A549 (cell line): ENCODE measurements at regions not wholly inside any gene's neighbourhood (a gene's known extent, or its start where the extent isn't known, plus 50 kb on each side); places are given as distances from the start of the nearest gene placed in this dataset.

ENCODE experiments used
- ATAC-seq, 2 experiments: fragments of 200-7000 bp in 1 of 2; fragments of >200 bp in 1 of 2; cut with Nextera tagmentation in 1 of 2; cut with Tn5 transposase in 1 of 2; 3 replicates each; pipeline versions ENCODE4 v1.8.0 to v1.9.1; 2018 to 2020; ENCODE audit warnings: mild to moderate bottlenecking in 1 of 2, moderate library complexity in 1 of 2
- CTCF ChIA-PET: fragments of 300-600 bp; sonication (Branson Sonifier 250); formaldehyde crosslinking; extraction: SDS; loops from one replicate; lab custom pipeline; 2021; ENCODE audit warnings: antibody characterized with exemption, inconsistent platforms; lab: Yijun Ruan, JAX
- POLR2A ChIA-PET: fragments of 350-600 bp; formaldehyde crosslinking; extraction: SDS; loops from one replicate; lab custom pipeline; 2021; ENCODE audit warnings: antibody characterized with exemption, inconsistent platforms; lab: Yijun Ruan, JAX
- DNase-seq, 2 experiments: peaks; one replicate each; pipeline versions ENCODE4 v3.0.0 to v3.0.0-alpha.2; 2011 to 2016; ENCODE audit warnings: low read depth in 1 of 2, low spot score in 1 of 2
- FAIRE-seq: peaks from 2 replicates; lab custom pipeline; 2011; peaks lifted over from hg19 to GRCh38; lab: Jason Lieb, UNC
- H3K27ac ChIP-seq, 2 experiments: fragments of >200 bp; sonication (Bioruptor Twin); formaldehyde crosslinking; 3 replicates each; pipeline ENCODE4 v1.5.1; 2016 to 2017
- H3K4me1 ChIP-seq: fragments of >200 bp; sonication (Bioruptor Twin); formaldehyde crosslinking; 3 replicates; pipeline ENCODE4 v1.6.1; 2016
- H3K4me2 ChIP-seq: fragments of >200 bp; sonication (Bioruptor Twin); formaldehyde crosslinking; 3 replicates; pipeline ENCODE4 v1.6.1; 2016
- H3K4me3 ChIP-seq: fragments of >200 bp; sonication (Bioruptor Twin); formaldehyde crosslinking; 3 replicates; pipeline ENCODE4 v1.5.1; 2016
- H3K9me3 ChIP-seq: fragments of >200 bp; sonication (Bioruptor Twin); formaldehyde crosslinking; 3 replicates; pipeline ENCODE4 v1.6.1; 2016
- CBX2 ChIP-seq: fragments of 200-600 bp; sonication (generic); IDR thresholded peaks from 2 replicates; pipeline ENCODE4 v1.6.1; 2016; ENCODE audit warnings: low read depth, mild to moderate bottlenecking, borderline replicate concordance
- CHD4 ChIP-seq: fragments of 200-600 bp; sonication (generic); IDR thresholded peaks from 2 replicates; pipeline ENCODE4 v1.6.1; 2016; ENCODE audit warnings: antibody characterized with exemption, mild to moderate bottlenecking, borderline replicate concordance
- CTCF ChIP-seq: fragments of >200 bp; sonication (Bioruptor Twin); formaldehyde crosslinking; IDR thresholded peaks from 3 replicates; pipeline ENCODE4 v1.5.1; 2016
- EHMT2 ChIP-seq: fragments of 200-600 bp; sonication (generic); IDR thresholded peaks from 2 replicates; pipeline ENCODE4 v1.6.1; 2016; ENCODE audit warnings: antibody characterized with exemption, low read depth, mild to moderate bottlenecking, moderate library complexity
- ELK1 ChIP-seq: fragments of 150-350 bp; IDR thresholded peaks from 2 replicates; pipeline ENCODE4 v1.6.1; 2014; ENCODE audit warnings: low read depth, mild to moderate bottlenecking, low read length
- ESRRA ChIP-seq: fragments of 150-350 bp; IDR thresholded peaks from 2 replicates; pipeline ENCODE4 v1.6.1; 2014; ENCODE audit warnings: mild to moderate bottlenecking, low read length, borderline replicate concordance
- FOSL2 ChIP-seq, 2 experiments: fragments of 450-650 bp in 1 of 2; fragments of >200 bp in 1 of 2; sonication (Bioruptor Twin) in 1 of 2; formaldehyde crosslinking; IDR thresholded peaks; 2 replicates each; pipeline versions ENCODE4 v1.5.0 to v1.6.1; 2016 to 2020; ENCODE audit warnings: mild to moderate bottlenecking in 1 of 2, moderate library complexity in 1 of 2
- HEYL ChIP-seq: fragments of 250-450 bp; sonication (Bioruptor Pico); IDR thresholded peaks from 2 replicates; pipeline ENCODE4 v1.8.0; 2021; ENCODE audit warnings: mild to moderate bottlenecking, moderate library complexity
- HOXB13 ChIP-seq: fragments of 250-450 bp; sonication (Bioruptor Pico); IDR thresholded peaks from 2 replicates; pipeline ENCODE4 v1.5.0; 2020; ENCODE audit warnings: low read depth, mild to moderate bottlenecking, moderate library complexity
- JUNB ChIP-seq: fragments of >200 bp; sonication (Bioruptor Twin); formaldehyde crosslinking; IDR thresholded peaks from 2 replicates; pipeline ENCODE4 v1.6.1; 2016
- KDM1A ChIP-seq: fragments of 200-600 bp; sonication (generic); IDR thresholded peaks from 2 replicates; pipeline ENCODE4 v1.6.1; 2016; ENCODE audit warnings: low read depth, mild to moderate bottlenecking
- KDM5A ChIP-seq: fragments of 200-600 bp; sonication (generic); IDR thresholded peaks from 2 replicates; pipeline ENCODE4 v1.6.1; 2016; ENCODE audit warnings: antibody characterized with exemption, mild to moderate bottlenecking
- MAX ChIP-seq: IDR thresholded peaks from 2 replicates; pipeline ENCODE4 v1.6.1; 2012
- NFE2L2 ChIP-seq: fragments of 150-350 bp; conservative IDR thresholded peaks from 2 replicates; pipeline ENCODE4 v1.6.1; 2014; ENCODE audit warnings: low read length
- NR3C1 ChIP-seq: fragments of >200 bp; sonication (Bioruptor Twin); formaldehyde crosslinking; IDR thresholded peaks from 3 replicates; pipeline ENCODE4 v1.6.1; 2017
- PHF8 ChIP-seq: fragments of 200-600 bp; sonication (generic); IDR thresholded peaks from 2 replicates; pipeline ENCODE4 v1.6.1; 2016; ENCODE audit warnings: low read depth, mild to moderate bottlenecking, antibody characterized with exemption, moderate library complexity, borderline replicate concordance
- POLR2AphosphoS2 ChIP-seq: conservative IDR thresholded peaks from 2 replicates; pipeline ENCODE4 v1.6.1; 2012; ENCODE audit warnings: low read length, improper control_type of control experiment, inconsistent platforms
- RAD21 ChIP-seq, 2 experiments: fragments of >200 bp in 1 of 2; sonication (Bioruptor Twin) in 1 of 2; formaldehyde crosslinking in 1 of 2; IDR thresholded peaks in 1 of 2; conservative IDR thresholded peaks in 1 of 2; 2 replicates in 1 of 2; 3 replicates in 1 of 2; pipeline ENCODE4 v1.6.1; 2012 to 2018; ENCODE audit warnings: inconsistent platforms in 1 of 2
- RARB ChIP-seq: fragments of 250-450 bp; sonication (Bioruptor Pico); IDR thresholded peaks from 2 replicates; pipeline ENCODE4 v1.8.0; 2021; ENCODE audit warnings: mild to moderate bottlenecking, moderate library complexity
- RCOR1 ChIP-seq: fragments of 150-350 bp; IDR thresholded peaks from 2 replicates; pipeline ENCODE4 v1.6.1; 2014; ENCODE audit warnings: antibody characterized with exemption, low read length, low read depth
- RNF2 ChIP-seq: fragments of 200-600 bp; sonication (generic); IDR thresholded peaks from 2 replicates; pipeline ENCODE4 v1.6.1; 2016; ENCODE audit warnings: low read depth, mild to moderate bottlenecking, antibody characterized with exemption, moderate library complexity, borderline replicate concordance
- SMC3 ChIP-seq: fragments of >200 bp; sonication (Bioruptor Twin); formaldehyde crosslinking; IDR thresholded peaks from 3 replicates; pipeline ENCODE4 v1.6.1; 2018; ENCODE audit warnings: inconsistent platforms
- SREBF2 ChIP-seq: fragments of 450-650 bp; IDR thresholded peaks from 2 replicates; pipeline ENCODE4 v1.6.1; 2014; ENCODE audit warnings: mild to moderate bottlenecking, moderate library complexity
- ZFP36 ChIP-seq: fragments of 450-650 bp; IDR thresholded peaks from 2 replicates; pipeline ENCODE4 v1.6.1; 2014; ENCODE audit warnings: borderline replicate concordance; ENCODE audit not compliant: partially characterized antibody
- ZNF302 ChIP-seq: fragments of 250-450 bp; sonication (Bioruptor Pico); IDR thresholded peaks from 2 replicates; pipeline ENCODE4 v1.9.0; 2021; ENCODE audit warnings: inconsistent platforms, mild to moderate bottlenecking, moderate library complexity
- WGBS: methylation state at CpG from one replicate; pipeline ENCODE4 v1.1.6; 2017; ENCODE audit errors: missing lambda C conversion rate; 5-methylcytosine and 5-hydroxymethylcytosine counted together

GRCh38 chr6:4510906-4511640 is 265.1 kb upstream of the CDYL start:
- TF ChIP-seq KDM1A: no peak
- TF ChIP-seq POLR2AphosphoS2: no peak
- TF ChIP-seq ESRRA: no peak
- TF ChIP-seq JUNB: no peak
- TF ChIP-seq CHD4: no peak
- no peak for TF ChIP-seq NFE2L2
- no peak for TF ChIP-seq NR3C1
- TF ChIP-seq FOSL2 (IDR thresholded peaks at IDR 0.05): no peak
- TF ChIP-seq FOSL2 (CRISPR knock-in tag; IDR thresholded peaks at IDR 0.05): no peak
- TF ChIP-seq RARB (CRISPR knock-in tag): no peak
- TF ChIP-seq SMC3: no peak
- no peak for TF ChIP-seq RCOR1
- TF ChIP-seq CBX2: no peak
- no peak for TF ChIP-seq HOXB13
- TF ChIP-seq ELK1: no peak
- TF ChIP-seq, all 56 proteins: peak for 0
- no peaks in the 10 kb centered on the region for H3K9me3 ChIP-seq
- FAIRE-seq (no peak), DNase-seq (no peak), ATAC-seq (no peak)
- CTCF ChIA-PET: no interaction called here
- 77% methylated on average over 9 of the region's 15 CpGs for WGBS
- POLR2A ChIA-PET: no interaction called here
- no peak overlapping the region for H3K27ac ChIP-seq
- H3K4me2 ChIP-seq: no peak overlapping the region
- 0 out of 3 replicates have a peak, but pooled peaks cover 2% of the 10 kb centered on the region for H3K4me1 ChIP-seq
- H3K4me3 ChIP-seq: no peak overlapping the region

- CTCF ChIA-PET: no interaction called here
- ATAC-seq: no peak
- TF ChIP-seq HEYL (CRISPR knock-in tag): no peak
- no peak for TF ChIP-seq ZNF302 (CRISPR knock-in tag)
- TF ChIP-seq ZFP36: no peak
- no peak for TF ChIP-seq RAD21 (conservative IDR thresholded peaks at IDR 0.05 in 1 of 2, IDR thresholded peaks at IDR 0.05 in 1 of 2)
- TF ChIP-seq RNF2: no peak
- TF ChIP-seq NFE2L2: no peak
- TF ChIP-seq KDM5A: no peak
- no peak for TF ChIP-seq ESRRA
- TF ChIP-seq CTCF: no peak
- TF ChIP-seq POLR2AphosphoS2: no peak
- no peak for TF ChIP-seq PHF8
- TF ChIP-seq SREBF2: no peak
- no peak for TF ChIP-seq MAX
- no peak for TF ChIP-seq EHMT2
- TF ChIP-seq, all 56 proteins: peak for 0
- POLR2A ChIA-PET: no interaction called here
- H3K4me3 ChIP-seq: no peak overlapping the region
- H3K4me1 ChIP-seq: no peaks in the 10 kb centered on the region
- 91% methylated on average over 3 of the region's 6 CpGs for WGBS
- no peaks in the 10 kb centered on the region for H3K9me3 ChIP-seq
- no peak overlapping the region for H3K4me2 ChIP-seq
- H3K27ac ChIP-seq: no peak overlapping the region
- DNase-seq (no peak), FAIRE-seq (no peak)
Measured at GRCh38 chr6:4510317-4510716, 265.9 kb upstream of the CDYL start.
